GM21526 (cell line): ENCODE measurements at regions not wholly inside any gene's neighbourhood (a gene's known extent, or its start where the extent isn't known, plus 50 kb on each side); places are given as distances from the start of the nearest gene placed in this dataset.

Experiments used
- ATAC-seq: cut with Tn5 transposase; IDR thresholded peaks from one replicate; pipeline ENCODE4 v1.9.1; 2021; ENCODE audit warnings: moderate library complexity; ENCODE audit not compliant: unreplicated experiment, low FRiP score

DNA sequence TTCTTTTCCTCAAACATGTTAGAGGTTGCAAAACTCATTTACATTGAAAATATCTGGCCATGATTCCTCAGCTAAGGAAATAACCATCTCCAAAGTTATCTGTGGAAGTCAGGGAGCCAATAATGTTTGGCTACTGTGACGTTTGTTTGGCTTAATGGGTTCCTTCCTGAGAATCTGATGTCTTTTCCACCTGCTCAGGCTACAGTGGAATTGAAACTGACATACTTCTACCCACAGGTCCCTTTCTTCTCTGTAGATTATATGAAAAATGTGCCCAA is 221.1 kb upstream of the XYLT1 start:
- ATAC-seq: no peak

DNA sequence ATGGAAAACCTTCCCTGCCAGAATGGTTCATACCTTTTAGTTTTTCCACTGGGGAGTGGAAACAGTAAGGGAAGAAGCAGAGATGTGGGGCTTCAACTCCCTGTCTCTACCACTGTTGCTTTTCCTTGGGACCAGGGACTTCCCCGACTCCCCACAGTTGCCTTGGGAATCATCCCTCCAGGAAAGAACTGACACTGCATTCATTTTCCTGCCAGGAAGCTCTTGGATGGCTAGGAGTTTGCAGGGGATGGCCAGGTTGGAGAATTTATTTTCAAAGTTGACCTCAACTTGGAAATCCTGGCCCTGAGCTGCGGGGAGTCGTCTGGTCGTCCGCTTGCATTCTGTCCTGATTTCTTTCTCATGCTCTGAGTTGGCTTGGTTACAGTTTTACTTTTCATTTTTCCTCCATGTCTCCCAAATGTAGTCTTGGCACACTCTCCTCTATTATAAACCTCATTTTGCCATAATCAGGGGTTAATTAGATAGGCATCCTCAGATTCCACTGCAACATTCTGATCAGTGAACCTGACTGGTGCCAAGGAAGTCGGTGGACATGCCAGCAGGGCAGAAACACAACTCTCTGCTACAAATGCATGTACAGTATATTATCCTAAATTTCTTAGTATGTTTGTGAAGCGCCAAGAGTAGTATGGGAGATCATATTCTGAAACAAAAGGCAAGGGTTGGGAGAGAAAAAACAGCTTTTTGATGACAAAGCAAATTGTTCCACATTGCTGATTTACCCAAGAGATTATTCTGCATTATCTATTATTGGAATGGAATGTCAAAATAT is 220.5 kb upstream of the XYLT1 start:
- ATAC-seq: no peak

DNA sequence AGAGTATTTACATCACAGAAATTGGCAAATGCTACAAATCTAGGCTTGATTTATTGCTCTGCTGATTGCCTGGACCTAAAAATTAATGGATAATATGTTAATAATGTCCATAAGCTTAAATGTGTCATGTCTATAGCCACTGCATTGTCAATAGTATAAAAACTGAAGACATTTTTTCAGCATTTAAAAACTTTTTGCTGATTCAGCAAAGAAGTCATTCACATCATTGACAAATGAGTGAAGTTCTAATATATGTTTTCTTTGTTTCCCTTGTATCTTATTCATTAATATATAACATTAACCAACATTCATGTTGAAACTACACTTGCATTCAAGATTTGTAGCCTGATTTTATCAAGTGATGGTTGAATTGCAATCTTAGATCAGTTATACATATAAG is 214.7 kb upstream of the XYLT1 start:
- no peak for ATAC-seq

DNA sequence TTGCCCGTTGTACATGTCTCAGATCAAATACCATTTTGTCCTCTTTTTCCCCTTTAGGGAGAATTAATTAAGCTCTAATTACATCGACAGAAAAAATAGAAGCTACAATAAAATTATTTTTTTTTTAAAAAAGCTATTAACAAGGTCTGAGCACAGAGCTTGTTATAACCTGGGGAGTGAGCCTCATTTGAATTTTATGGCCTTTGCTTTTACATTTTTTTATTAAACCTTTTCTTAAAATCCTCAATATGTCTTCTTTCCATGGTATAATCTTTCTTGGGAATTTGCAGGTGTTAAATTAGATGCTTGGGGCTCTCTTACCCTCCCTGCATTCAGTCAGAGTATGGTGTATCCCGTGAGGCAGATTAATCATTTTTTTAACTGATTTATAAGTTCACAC is 212.5 kb upstream of the XYLT1 start:
- ATAC-seq: no peak

DNA sequence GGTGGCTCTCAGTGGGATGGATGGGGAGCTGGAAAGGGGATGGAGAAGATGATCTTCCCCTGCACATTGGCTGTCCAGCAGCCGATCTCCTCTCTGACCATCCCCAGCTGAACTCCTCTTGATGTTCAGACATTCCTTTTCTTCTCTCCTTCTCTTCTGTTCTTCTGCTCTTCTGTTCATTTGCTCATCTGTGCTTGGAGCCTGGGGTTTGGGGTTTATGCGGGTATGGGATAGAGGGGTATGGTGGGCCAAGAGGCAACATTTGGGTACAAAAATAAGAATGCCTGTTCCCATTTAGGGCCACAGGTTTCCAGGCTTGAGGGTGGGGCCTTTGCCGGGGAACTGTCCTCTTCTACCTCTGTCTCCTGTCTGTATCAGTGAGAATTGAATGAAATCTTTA is 205.4 kb upstream of the XYLT1 start:
- no peak for ATAC-seq

DNA sequence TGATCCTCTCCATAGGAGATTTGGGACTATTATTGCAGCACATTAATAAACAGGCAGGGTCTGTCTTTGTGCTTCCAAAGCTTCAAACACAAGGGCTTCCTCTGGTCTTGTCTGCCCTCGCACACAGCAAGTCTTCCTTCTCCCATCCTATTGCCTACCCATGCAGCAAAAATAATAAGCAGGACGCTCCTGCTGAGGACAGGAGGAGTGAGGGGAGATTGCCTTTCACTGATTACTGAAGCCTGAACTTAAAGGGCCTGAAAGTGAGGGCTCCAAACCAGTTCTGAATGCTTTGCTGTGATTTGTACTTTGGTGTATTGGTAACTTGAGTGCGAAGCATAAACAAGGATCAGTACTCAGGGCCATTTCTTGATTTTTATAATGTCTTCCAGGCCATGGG is 197.6 kb upstream of the XYLT1 start:
- ATAC-seq: no peak

DNA sequence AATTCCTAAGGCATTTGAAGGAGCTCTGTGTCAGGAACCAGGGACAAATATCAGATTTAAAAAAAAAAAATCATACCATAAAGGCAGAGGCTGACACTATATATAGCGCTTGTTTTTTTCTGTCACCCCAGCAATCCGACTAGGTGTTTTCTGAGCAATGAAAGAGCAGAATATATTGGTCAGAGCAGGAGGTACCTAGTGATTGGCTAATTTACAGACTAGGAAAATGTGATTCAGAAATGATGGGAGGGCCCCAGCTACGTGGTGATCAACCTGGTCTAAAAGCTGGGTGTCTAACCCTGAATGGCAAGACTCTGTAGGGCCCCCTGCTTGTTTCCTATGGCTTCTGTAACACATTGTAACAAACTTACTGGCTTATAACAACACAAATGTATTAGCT is 195.5 kb upstream of the XYLT1 start:
- no peak for ATAC-seq

DNA sequence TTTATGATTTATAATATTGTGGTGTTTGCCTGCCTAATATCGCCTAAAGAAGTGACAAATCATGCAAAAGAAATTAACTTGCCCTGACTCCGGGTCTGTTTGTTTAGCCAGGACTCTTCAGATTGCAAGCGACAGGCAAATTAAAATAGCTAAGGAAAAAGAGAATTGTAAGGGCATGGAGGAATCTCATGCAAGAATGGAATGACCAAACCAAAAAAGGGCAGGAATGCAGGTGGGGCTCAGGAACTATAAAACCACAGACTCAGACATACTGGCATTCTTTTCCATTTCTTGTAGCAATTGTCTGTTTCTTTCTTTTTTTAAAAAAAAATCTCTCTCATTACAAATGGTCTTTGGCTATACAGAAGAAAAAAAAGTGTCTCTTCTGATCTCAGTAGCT is 188.1 kb upstream of the XYLT1 start:
- ATAC-seq: no peak

DNA sequence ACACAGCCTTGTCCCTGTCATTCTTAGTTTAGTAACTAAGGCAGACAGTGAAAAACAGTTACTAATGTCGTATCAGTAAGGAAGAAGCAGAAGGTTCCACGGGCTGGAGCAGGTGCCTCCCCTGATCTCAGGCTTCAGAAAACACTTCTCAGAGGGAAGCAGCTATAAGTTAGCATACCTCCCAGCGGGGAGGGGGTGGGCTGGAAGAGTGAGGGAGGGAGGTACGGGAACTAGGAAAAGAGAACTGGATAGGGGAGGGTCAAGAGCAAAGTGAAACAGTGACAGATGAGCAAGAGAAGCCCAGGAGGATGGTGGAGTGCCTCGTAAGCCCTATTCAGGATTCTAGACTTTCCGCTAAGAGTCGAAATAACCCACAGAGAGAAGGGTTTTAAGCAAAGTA is 186.3 kb upstream of the XYLT1 start:
- no peak for ATAC-seq

DNA sequence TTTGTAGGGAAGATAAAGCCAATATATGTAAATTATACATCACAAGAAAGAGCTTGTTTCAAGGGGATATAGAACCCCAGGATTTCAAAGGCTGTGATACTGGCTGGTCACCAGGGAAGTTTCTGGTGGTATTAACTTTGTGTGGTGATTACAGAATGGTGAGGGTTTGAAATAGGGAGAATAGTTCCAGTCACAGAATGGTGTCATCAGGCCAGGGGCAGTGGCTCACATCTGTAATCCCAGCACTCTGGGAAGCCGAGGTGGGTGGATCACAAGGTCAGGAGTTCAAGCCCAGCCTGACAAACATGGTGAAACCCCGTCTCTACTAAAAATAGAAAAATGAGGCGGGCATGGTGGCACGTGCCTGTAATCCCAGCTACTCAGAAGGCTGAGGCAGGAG is 183.8 kb upstream of the XYLT1 start:
- ATAC-seq: no peak

DNA sequence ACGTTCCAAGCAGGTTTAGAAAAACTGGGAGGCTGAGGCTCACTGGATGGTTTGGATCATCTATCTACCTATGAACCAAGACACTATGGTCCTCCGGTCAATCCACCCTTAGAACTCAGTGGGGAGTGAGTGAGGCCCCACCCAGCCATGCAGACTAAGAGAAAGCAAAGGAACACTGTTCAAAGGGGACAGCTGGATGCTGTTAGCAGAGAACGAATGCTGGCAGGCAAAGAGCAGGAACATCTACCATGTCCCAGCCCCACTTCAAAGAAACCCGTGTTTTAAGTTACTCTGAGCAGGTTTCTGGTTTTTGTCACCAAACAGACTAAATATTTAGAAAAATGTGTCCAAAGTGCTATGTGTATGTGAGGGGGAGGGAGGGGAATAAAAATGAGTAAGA is 183.4 kb upstream of the XYLT1 start:
- ATAC-seq: no peak

DNA sequence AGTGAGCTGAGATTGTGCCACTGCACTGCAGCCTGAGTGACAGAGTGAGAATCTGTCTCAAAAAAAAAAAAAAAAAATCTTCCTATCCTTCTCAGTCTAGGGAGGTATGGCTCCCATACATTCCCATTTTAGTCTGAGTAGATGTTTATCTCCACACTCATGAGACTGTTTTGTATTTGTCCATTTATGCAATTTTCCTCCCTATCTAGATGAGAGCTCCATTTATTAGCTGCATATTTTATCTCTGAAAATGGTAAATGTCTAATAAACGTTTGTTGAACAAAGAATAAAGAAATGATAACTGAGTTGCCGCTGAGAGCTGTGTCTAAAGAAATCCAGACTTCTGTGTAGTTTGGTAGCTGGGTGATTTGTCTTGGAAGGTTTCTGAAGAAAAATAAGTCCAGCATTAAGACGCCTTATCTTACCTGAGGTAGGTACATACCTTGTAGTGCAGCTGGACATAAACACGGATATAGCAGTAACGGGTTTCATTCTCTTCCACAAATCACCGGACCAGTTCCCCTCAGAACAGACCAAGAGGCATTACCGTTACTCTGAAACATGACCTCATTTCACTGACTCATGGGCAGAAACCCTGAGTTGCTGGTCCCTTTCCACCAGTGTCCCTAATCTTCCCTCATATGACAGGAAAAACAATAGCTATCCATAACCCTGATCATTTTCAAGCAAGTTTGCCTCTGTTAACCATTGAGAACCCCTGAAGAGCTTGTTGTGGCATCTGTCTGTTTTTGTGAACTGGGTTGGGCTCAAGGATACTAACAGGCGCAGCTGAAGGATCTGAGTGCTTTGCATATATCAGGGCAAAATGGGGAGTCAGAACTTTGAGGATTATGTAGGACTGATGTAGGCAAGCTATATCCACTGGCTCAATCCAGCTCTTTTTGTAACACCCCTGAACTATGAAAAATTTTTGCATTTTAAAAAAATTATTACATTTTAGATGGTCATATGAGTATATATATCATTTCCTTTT is 177.4 kb upstream of the XYLT1 start:
- no peak for ATAC-seq

DNA sequence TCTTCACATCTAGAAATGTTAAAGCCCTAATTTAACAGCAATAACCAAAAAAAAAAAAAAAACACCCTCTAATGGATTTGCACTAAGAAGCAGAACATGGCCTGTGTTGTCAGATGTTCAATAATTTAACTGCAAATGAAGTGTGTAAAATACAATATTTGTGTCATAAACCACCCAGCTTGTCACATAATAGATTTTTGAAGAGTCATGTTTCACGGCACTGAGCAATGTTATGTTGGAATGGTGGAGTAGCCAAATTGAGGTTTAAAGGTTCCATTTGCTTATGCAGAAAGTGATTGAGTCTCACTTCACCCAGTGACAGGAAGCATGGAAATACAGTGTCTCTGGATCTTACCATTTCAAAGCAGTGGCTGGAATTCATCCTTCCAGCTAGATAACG is 173.2 kb upstream of the XYLT1 start:
- no peak for ATAC-seq

DNA sequence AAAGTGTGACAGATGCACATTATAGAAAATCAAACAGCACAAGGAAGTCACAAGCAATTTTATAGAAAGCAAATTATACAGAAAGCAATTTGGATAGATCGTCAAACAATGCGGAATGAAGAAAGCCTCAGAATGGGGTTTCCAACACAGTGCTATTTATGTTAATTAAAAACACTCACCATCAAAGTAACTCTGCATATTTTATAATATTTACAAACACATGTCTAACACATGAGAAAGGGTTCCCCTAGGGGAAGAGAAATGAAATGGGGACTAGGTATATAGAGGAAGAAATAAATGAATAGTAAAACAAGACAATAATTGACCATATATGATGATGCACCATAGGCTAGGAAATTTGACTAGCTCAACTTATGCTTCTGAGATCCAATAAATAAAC is 171.2 kb upstream of the XYLT1 start:
- ATAC-seq: no peak

DNA sequence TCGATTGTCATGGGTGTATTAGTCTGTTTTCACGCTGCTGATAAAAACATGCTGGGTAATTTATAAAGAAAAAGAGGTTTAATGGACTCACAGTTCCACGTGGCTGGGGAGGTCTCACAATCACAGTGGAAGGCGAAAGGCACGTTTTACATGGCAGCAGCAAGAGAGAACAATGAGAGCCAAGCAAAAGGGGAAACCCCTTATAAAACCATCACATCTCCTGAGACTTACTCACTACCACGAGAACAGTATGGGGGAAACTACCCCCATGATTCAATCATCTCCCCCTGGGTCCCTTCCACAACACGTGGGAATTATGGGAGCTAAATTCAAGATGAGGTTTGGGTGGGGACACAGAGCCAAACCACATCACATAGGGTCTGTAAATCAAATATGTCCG is 167.4 kb upstream of the XYLT1 start:
- no peak for ATAC-seq

DNA sequence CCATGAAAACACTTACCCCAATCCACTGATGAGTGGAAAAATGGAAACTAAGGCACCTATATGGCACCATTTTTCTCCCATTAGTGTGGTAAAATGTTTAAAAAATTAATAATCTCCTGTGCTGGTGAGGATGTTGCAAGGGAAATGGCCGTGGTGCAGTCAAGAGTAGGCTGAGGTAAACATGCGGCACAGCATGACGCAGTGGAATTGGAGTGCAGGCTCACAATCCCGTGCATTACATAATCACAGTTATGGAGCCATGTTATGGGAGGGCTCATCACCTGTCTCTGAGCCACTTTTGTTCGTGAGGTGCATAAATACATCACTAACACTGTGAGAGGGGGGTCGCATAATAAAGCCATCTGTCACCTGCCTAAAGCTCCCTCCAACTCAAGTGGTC is 164.4 kb upstream of the XYLT1 start:
- ATAC-seq: no peak

DNA sequence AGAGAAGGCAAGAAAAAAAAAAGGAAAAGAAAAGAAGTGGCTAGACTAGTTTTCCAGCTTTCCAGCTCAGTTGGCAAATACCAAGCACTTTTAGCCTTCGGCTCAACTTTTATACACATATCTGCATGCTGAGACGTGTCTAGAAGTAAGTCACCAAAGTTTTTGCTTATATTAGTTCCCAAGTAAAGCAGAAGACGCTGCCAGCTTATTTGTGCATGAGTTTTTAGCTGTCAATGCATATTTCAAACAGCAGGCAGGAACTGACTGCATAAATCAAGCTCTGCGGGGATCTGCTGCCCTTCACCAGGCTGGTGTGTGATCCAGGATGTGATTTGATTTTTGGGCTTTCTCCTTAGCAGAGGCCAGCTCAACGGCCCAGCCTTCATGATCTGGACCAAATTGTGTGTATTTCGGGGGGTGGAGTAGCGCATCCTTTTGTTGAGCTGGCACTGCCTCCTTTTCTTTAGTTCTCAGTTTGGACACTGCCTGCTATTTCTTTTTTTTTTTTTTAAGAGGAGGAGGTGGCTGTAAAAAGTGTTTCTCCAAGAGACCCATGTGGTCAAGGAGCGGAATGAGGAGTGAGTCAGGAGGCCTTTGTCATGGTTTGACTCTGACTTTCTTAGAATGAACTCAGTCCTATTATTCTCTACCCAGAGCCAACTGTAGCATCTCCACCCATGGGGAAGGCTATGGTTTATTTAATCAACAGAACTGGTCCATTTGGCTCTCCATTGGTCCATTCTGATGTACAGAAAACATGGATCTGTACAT is 162.6 kb upstream of the XYLT1 start:
- ATAC-seq: no peak

DNA sequence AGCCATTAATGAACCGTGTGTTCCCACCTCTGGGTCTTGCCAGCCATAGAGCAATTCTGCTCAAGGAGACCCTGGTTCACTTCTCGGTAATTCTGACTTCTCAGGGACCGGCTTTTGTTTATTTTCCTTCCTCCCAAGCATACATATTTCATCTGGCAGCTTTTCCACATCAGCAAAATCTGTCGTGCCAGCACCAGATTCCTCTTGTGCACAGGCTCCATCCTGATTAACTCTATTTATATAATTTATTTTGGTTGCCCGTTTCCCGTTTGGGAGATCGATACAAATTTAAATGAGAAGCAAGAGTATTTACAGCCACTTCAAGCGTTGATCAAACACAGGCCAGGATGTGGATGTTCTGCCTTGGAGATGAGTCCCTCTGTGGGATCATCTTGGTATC is 161.9 kb upstream of the XYLT1 start:
- no peak for ATAC-seq

DNA sequence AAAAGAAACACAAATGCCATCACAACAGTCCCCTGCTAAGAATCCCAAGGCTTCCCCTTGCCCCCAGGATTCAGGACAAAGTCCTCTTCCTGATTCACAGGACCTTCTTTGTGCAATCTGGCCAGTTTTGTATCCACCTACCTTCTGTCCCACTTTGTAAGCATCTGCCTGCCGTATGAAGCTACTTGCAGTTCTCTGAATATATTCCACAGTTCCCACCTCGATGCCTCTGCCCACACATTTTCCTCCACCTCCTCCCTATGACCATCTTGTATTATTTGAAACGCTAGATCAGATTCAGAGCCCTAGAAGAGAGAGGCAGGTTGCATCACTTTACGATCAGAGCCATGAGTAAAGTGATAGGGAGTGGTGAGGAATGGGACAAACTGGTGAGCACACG is 159.2 kb upstream of the XYLT1 start:
- no peak for ATAC-seq

DNA sequence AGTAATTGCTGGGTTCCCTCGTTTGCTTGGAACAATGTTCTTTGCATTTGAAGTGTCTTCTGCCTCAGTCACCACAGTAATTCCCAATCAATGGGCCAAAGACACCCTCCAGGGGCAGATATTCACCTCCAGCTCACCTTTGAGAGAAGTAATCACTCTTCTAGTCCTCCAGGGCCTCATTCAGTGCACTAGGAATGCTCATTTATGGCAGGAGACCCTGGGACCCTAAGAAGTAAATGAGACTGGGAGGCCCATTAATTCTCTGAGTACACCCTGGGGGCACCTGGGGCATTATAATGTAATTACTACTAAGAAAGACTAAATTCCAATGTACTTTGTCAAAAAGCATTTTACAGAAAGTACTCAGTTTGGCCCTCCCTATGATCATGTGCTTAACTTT is 158.2 kb upstream of the XYLT1 start:
- ATAC-seq: no peak

DNA sequence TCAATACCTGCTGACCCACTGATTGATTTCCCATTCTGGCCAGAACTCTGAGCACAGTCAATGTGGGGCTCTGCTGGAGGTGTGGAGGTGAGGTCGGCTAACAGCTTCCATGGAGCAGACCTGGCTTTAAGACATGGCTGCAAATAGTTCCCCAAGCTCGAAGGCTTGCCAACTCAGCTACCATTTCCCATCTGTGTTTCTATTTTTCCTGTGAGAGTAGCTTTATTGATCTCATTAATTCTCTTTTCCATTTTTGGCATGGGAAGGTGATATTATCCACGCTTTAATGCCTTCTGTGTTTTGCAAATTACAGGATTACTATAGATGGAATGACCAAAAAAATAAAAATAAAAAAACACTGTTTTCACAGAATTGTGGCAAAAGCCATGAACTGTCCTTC is 151.6 kb upstream of the XYLT1 start:
- ATAC-seq: no peak
